Stomach (tissue), 4 donors: ENCODE measurements at regions not wholly inside any gene's neighbourhood (a gene's known extent, or its start where the extent isn't known, plus 50 kb on each side); places are given as distances from the start of the nearest gene placed in this dataset.

Experiments used
- EP300 ChIP-seq: sonication (generic); formaldehyde crosslinking; IDR thresholded peaks from one replicate; pipeline ENCODE4 v1.6.1; 2017; ENCODE audit warnings: antibody characterized with exemption
- POLR2A ChIP-seq, 4 donors: fragments of 450-650 bp; IDR thresholded peaks; one replicate each; pipeline ENCODE4 v1.6.1; 2016; ENCODE audit warnings: antibody characterized with exemption in 4 of 4, control low read depth in 2 of 4, mild to moderate bottlenecking in 1 of 4, moderate library complexity in 1 of 4
- POLR2AphosphoS5 ChIP-seq, 3 donors: sonication (generic); formaldehyde crosslinking; IDR thresholded peaks; one replicate each; pipeline ENCODE4 v1.6.1; 2016; ENCODE audit warnings: antibody characterized with exemption in 3 of 3
- TF ChIP-seq, protein P1 (sequence below), 7 experiments: fragments of 450-650 bp in 4 of 7; fragments of 200-600 bp in 3 of 7; sonication (generic) in 3 of 7; IDR thresholded peaks; one replicate each; pipeline ENCODE4 v1.5.1; 2016 to 2019; ENCODE audit warnings: antibody characterized with exemption in 7 of 7, control low read depth in 2 of 7, mild to moderate bottlenecking in 1 of 7

DNA sequence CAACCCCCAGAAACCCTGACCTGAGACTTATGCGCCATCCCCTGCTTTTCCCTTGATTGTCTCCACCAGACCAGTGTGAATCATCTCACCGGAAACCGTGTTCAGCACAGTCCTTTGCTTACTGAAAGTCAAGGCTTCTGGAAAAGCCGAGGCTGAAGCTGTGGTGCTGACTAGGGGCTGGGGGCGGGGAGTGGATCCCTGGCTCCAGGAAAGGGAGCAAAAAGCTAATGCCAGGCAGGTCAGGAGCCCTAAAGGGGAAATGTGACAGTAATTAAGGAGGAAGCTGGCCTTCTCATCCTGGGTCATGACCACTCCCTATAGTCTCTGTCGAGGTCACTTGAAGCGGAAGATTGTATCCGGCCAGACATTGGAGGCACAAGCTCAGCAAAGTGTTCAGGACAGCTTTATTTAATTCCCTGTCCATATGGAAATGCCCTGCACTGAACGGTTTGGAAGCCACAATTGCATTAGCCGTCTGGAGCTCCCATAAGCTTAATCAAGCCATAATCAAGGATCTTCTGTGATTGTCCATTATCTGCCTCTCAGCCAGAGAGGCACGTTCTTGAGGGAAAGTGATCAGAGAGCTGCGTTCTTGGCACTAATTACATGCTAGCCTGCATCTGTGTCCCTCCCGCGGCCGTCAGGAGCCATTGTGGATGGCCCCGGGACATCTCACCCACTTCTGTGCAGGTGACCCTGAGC is 403.6 kb downstream of the RRAGC start:
- TF ChIP-seq, protein P1, sequence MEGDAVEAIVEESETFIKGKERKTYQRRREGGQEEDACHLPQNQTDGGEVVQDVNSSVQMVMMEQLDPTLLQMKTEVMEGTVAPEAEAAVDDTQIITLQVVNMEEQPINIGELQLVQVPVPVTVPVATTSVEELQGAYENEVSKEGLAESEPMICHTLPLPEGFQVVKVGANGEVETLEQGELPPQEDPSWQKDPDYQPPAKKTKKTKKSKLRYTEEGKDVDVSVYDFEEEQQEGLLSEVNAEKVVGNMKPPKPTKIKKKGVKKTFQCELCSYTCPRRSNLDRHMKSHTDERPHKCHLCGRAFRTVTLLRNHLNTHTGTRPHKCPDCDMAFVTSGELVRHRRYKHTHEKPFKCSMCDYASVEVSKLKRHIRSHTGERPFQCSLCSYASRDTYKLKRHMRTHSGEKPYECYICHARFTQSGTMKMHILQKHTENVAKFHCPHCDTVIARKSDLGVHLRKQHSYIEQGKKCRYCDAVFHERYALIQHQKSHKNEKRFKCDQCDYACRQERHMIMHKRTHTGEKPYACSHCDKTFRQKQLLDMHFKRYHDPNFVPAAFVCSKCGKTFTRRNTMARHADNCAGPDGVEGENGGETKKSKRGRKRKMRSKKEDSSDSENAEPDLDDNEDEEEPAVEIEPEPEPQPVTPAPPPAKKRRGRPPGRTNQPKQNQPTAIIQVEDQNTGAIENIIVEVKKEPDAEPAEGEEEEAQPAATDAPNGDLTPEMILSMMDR (IDR thresholded peaks at IDR 0.05): no peak
- TF ChIP-seq POLR2A (IDR thresholded peaks at IDR 0.05) (no peak), EP300 (no peak), POLR2AphosphoS5 (IDR thresholded peaks at IDR 0.05) (no peak)
